ENCODE measurements at regions not wholly inside any gene's neighbourhood (a gene's known extent, or its start where the extent isn't known, plus 50 kb on each side); places are given as distances from the start of the nearest gene placed in this dataset.

- TF ChIP-seq POLR2A (IDR thresholded peaks at IDR 0.05; ENCODE audit: low read length) (no peak), GATA1 (IDR thresholded peaks at IDR 0.05; ENCODE audit: low read depth, low read length) (no peak)
Measured at GRCh38 chr9:103625161-103625804, 468.8 kb upstream of the SMC2 start.

Measured in erythroblast (primary cell).